GM13976 (cell line): ENCODE measurements at regions not wholly inside any gene's neighbourhood (a gene's known extent, or its start where the extent isn't known, plus 50 kb on each side); places are given as distances from the start of the nearest gene placed in this dataset.

Source experiments
- DNase-seq: peaks from one replicate; pipeline ENCODE4 v3.0.0; 2012; ENCODE audit warnings: low spot score
- CTCF ChIP-seq: IDR thresholded peaks from 2 replicates; pipeline ENCODE4 v1.5.1; 2012; ENCODE audit warnings: borderline replicate concordance, mild to moderate bottlenecking; ENCODE audit not compliant: insufficient read depth; ENCODE audit errors: extremely low read depth, missing control alignments, control extremely low read depth
- in situ Hi-C: fragments of 300-500 bp; cut with MboI; formaldehyde crosslinking; loops from one replicate; pipeline ENCODE4 v1.12.0; 2022; ENCODE audit warnings: low sequenced_read_pairs, mixed read lengths, inconsistent platforms; ENCODE audit not compliant: unreplicated experiment

GRCh38 chr4:123580981-123581664, 184.5 kb downstream of the SPRY1 start:
- no peak for TF ChIP-seq CTCF
- in situ Hi-C loops, result no loop called here
- DNase-seq, result no peak

- no peak for DNase-seq
- no peak for TF ChIP-seq CTCF
- in situ Hi-C loops, result no loop called here
Observed at GRCh38 chr4:123581802-123582201, 185.2 kb downstream of the SPRY1 start.

GRCh38 chr4:123583043-123583442, 186.4 kb downstream of the SPRY1 start:
- in situ Hi-C loops, result no loop called here
- DNase-seq, result no peak
- no peak for TF ChIP-seq CTCF

- DNase-seq, result no peak
- in situ Hi-C loops, result no loop called here
- no peak for TF ChIP-seq CTCF
Observed at GRCh38 chr4:123585111-123585510, 188.5 kb downstream of the SPRY1 start.

GRCh38 chr4:123587983-123588494, 191.4 kb downstream of the SPRY1 start:
- TF ChIP-seq CTCF, result no peak
- no peak for DNase-seq
- in situ Hi-C loops, result no loop called here

GRCh38 chr4:123588631-123589241, 192.1 kb downstream of the SPRY1 start:
- peak; percentile 22 for DNase-seq
- in situ Hi-C loops, result no loop called here
- TF ChIP-seq CTCF, result no peak

GRCh38 chr4:123589301-123589700, 192.7 kb downstream of the SPRY1 start:
- in situ Hi-C loops, result no loop called here
- no peak for TF ChIP-seq CTCF
- DNase-seq, result no peak
